Activated CD8-positive, alpha-beta memory T cell treated with anti-CD3 and anti-CD28 coated beads, Interleukin-2, amount 50 U/mL, for 48 hours (primary cell): ENCODE measurements at regions not wholly inside any gene's neighbourhood (a gene's known extent, or its start where the extent isn't known, plus 50 kb on each side); places are given as distances from the start of the nearest gene placed in this dataset.
A peak's percentile ranks its signal among the peaks of the same experiment; 100 is the strongest.

ENCODE experiments used
- DNase-seq: peaks from one replicate; pipeline ENCODE4 v3.0.0-alpha.2; 2020

GRCh38 chr9:113788616-113789330, 87.3 kb upstream of the ZNF618 start:
- DNase-seq, result no peak

- DNase-seq, result no peak
Measured at GRCh38 chr9:113790093-113790492, 86.0 kb upstream of the ZNF618 start.

- no peak for DNase-seq
Measured at GRCh38 chr9:113793558-113793957, 82.6 kb upstream of the ZNF618 start.

- DNase-seq, result no peak
Measured at GRCh38 chr9:113794721-113795120, 81.4 kb upstream of the ZNF618 start.

- DNase-seq, result no peak
Measured at GRCh38 chr9:113795811-113796392, 80.2 kb upstream of the ZNF618 start.

GRCh38 chr9:113796646-113797426, 79.3 kb upstream of the ZNF618 start:
- no peak for DNase-seq

- DNase-seq, result no peak
Measured at GRCh38 chr9:113798062-113799030, 77.8 kb upstream of the ZNF618 start.

- DNase-seq, result no peak
Measured at GRCh38 chr9:113800276-113800675, 75.8 kb upstream of the ZNF618 start.

- no peak for DNase-seq
Measured at GRCh38 chr9:113803811-113804589, 72.1 kb upstream of the ZNF618 start.

GRCh38 chr9:113805486-113806132, 70.5 kb upstream of the ZNF618 start:
- no peak for DNase-seq

- DNase-seq, result peak; percentile 58
Measured at GRCh38 chr9:113807173-113808061, 68.7 kb upstream of the ZNF618 start.

GRCh38 chr9:113808391-113809358, 67.4 kb upstream of the ZNF618 start:
- no peak for DNase-seq

GRCh38 chr9:113817171-113817570, 58.9 kb upstream of the ZNF618 start:
- no peak for DNase-seq

GRCh38 chr9:113818391-113818790, 57.7 kb upstream of the ZNF618 start:
- no peak for DNase-seq

GRCh38 chr9:113822315-113822714, 53.8 kb upstream of the ZNF618 start:
- DNase-seq, result no peak

- DNase-seq, result no peak
Measured at GRCh38 chr9:113823421-113823820, 52.7 kb upstream of the ZNF618 start.
